Testis (tissue), 2 donors: ENCODE measurements at regions not wholly inside any gene's neighbourhood (a gene's known extent, or its start where the extent isn't known, plus 50 kb on each side); places are given as distances from the start of the nearest gene placed in this dataset.

Source experiments
- DNase-seq: peaks from one replicate; pipeline ENCODE4 v3.0.0-alpha.2; 2019
- H3K27ac ChIP-seq, 2 donors: fragments of 200-600 bp; sonication (generic); one replicate each; pipeline ENCODE4 v1.5.1; 2019
- H3K27me3 ChIP-seq: fragments of 200-600 bp; sonication (generic); one replicate; pipeline ENCODE4 v1.5.1; 2019
- H3K36me3 ChIP-seq: fragments of 200-600 bp; sonication (generic); one replicate; pipeline ENCODE4 v1.5.1; 2017; ENCODE audit warnings: low read depth; ENCODE audit errors: missing control alignments
- H3K4me1 ChIP-seq: fragments of 200-600 bp; sonication (generic); one replicate; pipeline ENCODE4 v1.5.1; 2019
- H3K4me3 ChIP-seq, 2 donors: fragments of 200-600 bp; sonication (generic); one replicate each; pipeline ENCODE4 v1.5.1; 2017 to 2019
- H3K9me3 ChIP-seq: fragments of 200-600 bp; sonication (generic); one replicate; pipeline ENCODE4 v1.5.1; 2017
- CTCF ChIP-seq, 3 experiments: fragments of 450-650 bp in 2 of 3; fragments of 200-600 bp in 1 of 3; sonication (generic) in 1 of 3; IDR thresholded peaks; one replicate each; pipeline ENCODE4 v1.5.1; 2016 to 2019; ENCODE audit warnings: antibody characterized with exemption in 3 of 3, mild to moderate bottlenecking in 2 of 3, moderate library complexity in 1 of 3
- POLR2A ChIP-seq: fragments of 450-650 bp; IDR thresholded peaks from one replicate; pipeline ENCODE4 v1.6.1; 2017; ENCODE audit warnings: antibody characterized with exemption, mild to moderate bottlenecking, moderate library complexity
- WGBS, 2 donors: methylation state at CpG; one replicate each; pipeline ENCODE4 v1.1.5; 2018; 5-methylcytosine and 5-hydroxymethylcytosine counted together
- intact Hi-C: fragments of 100-400 bp; cut with DNase I; formaldehyde crosslinking; loops from one replicate; pipeline ENCODE4 v1.15.1; 2023; ENCODE audit warnings: low total_unique reads

- Histone ChIP-seq H3K27me3 (no peaks in the 10 kb centered on the region), H3K36me3 (no peaks in the 10 kb centered on the region), H3K27ac (no peak overlapping the region), H3K4me3 (peak overlapping the region in 1 of 2 donors; percentile 10), H3K9me3 (no peaks in the 10 kb centered on the region), H3K4me1 (peaks cover 5% of the 10 kb centered on the region)
- TF ChIP-seq POLR2A: no peak
- no peak for TF ChIP-seq CTCF (IDR thresholded peaks at IDR 0.05)
- intact Hi-C loops: no loop called here
- WGBS, 2 donors: 35 to 38% methylated on average over 28 of the region's 28 CpGs
- no peak for DNase-seq
Observed at GRCh38 chr1:22350924-22351767, 100.5 kb upstream of the ZBTB40 start.

GRCh38 chr1:22351768-22352080 lies 99.9 kb upstream of the ZBTB40 start:
- H3K36me3 ChIP-seq: no peaks in the 10 kb centered on the region
- H3K4me3 ChIP-seq: peak overlapping the region in 1 of 2 donors; percentile 10
- no peak for TF ChIP-seq CTCF (IDR thresholded peaks at IDR 0.05)
- no peak for TF ChIP-seq POLR2A
- WGBS, 2 donors: 40 to 47% methylated on average over 11 of the region's 11 CpGs
- peaks cover 5% of the 10 kb centered on the region for H3K4me1 ChIP-seq
- intact Hi-C loops: no loop called here
- no peak overlapping the region for H3K27ac ChIP-seq
- DNase-seq: no peak
- no peaks in the 10 kb centered on the region for H3K9me3 ChIP-seq
- no peaks in the 10 kb centered on the region for H3K27me3 ChIP-seq

GRCh38 chr1:22352355-22352754 lies 99.3 kb upstream of the ZBTB40 start:
- no peak for DNase-seq

DNA sequence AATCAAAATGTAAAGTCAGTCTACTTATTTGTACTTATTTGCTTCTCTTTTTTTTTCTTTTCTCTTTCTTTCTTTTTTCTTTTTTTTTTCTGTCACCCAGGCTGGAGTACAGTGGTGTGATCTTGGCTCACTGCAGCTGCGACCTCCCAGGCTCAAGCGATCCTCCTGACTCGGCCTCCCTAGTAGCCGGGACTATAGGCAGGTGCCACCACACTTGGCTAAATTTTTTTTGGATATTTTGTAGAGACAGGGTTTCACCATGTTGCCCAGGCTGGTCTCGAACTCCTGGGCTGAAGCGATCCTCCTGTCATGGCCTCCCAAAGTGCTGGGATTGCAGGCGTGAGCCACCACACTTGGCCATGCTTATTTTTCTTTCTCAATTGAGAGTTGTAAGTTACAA lies 98.8 kb upstream of the ZBTB40 start:
- 91 to 93% methylated on average over 7 of the region's 7 CpGs for WGBS, 2 donors
- no peaks in the 10 kb centered on the region for H3K36me3 ChIP-seq
- intact Hi-C loops: no loop called here
- TF ChIP-seq CTCF (IDR thresholded peaks at IDR 0.05) (no peak), POLR2A (no peak)
- no peak for DNase-seq
- no peak overlapping the region for H3K27ac ChIP-seq
- H3K4me3 ChIP-seq: no peak overlapping the region
- peaks cover 5% of the 10 kb centered on the region for H3K4me1 ChIP-seq
- H3K9me3 ChIP-seq: no peaks in the 10 kb centered on the region
- H3K27me3 ChIP-seq: no peaks in the 10 kb centered on the region

More at GRCh38 chr1:22352355-22352754, 99.3 kb upstream of the ZBTB40 start:
- no peak overlapping the region for H3K4me3 ChIP-seq
- H3K27ac ChIP-seq: no peak overlapping the region
- intact Hi-C loops: no loop called here
- TF ChIP-seq POLR2A (no peak), CTCF (IDR thresholded peaks at IDR 0.05) (no peak)
- no peaks in the 10 kb centered on the region for H3K27me3 ChIP-seq
- no peaks in the 10 kb centered on the region for H3K9me3 ChIP-seq
- WGBS, 2 donors: 90 to 94% methylated on average over 6 of the region's 6 CpGs
- H3K36me3 ChIP-seq: no peaks in the 10 kb centered on the region
- peaks cover 5% of the 10 kb centered on the region for H3K4me1 ChIP-seq

GRCh38 chr1:22359427-22359826 lies 92.2 kb upstream of the ZBTB40 start:
- Histone ChIP-seq H3K4me1 (no peaks in the 10 kb centered on the region), H3K36me3 (no peaks in the 10 kb centered on the region), H3K4me3 (no peak overlapping the region), H3K27ac (no peak overlapping the region), H3K27me3 (no peaks in the 10 kb centered on the region), H3K9me3 (no peaks in the 10 kb centered on the region)
- intact Hi-C loops: no loop called here
- TF ChIP-seq CTCF (IDR thresholded peaks at IDR 0.05) (no peak), POLR2A (no peak)
- no peak for DNase-seq
- 62 to 63% methylated on average over 4 of the region's 4 CpGs for WGBS, 2 donors
